ENCODE measurements at regions not wholly inside any gene's neighbourhood (a gene's known extent, or its start where the extent isn't known, plus 50 kb on each side); places are given as distances from the start of the nearest gene placed in this dataset.
"Not testable (repeated sequence)": the region's sequence is repeated elsewhere in the genome, so short reads cannot be mapped to it uniquely, and the experiment has no call there.

DNA sequence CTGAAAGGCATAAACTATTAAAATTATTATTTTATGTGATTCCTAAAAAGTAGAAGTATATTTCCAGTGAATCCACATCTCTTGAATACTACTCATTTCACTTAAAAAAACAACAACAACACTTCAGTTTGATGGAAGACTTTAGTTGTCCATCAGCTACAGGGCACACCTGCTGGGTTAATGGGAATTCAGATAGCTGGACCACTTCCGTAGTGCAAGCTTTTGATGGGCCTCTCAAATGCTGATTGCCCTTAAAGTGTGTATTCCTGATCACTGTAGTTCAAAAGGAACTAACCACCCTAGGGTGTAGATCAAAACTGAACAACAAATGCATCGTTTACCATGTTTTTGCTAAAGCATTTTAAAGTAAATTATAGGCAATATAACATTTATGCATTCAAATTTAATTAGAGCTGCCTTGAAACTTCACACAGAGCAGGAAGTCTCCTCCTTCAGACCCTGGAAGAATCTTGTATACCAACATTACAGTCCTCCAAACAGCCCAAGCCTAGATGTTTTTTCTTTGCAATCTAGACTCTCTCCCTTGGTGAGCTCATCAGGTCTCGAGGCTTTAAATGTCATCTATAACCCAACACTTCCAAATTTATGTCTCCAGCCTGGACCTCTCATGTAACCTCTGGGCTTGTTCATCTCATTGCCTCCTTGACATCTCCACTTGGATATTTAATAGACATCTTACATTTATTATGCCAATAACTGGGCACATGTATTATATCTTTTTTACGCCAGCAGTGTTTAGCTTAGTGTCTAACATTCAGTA lies 510.1 kb upstream of the SLC39A10 start:
- ATAC-seq (ENCODE audit: insufficient number of reproducible peaks, low FRiP score, low read depth), result no peak
- DNase-seq (ENCODE audit: low spot score), result no peak
- no peaks in the 10 kb centered on the region for H3K36me3 ChIP-seq
- no peaks in the 10 kb centered on the region for H3K4me1 ChIP-seq (ENCODE audit: control insufficient read depth in 1 of 2, low read depth in 2 of 2)
- no peak for TF ChIP-seq CTCF (IDR thresholded peaks at IDR 0.05)
- no peaks in the 10 kb centered on the region for H3K9me3 ChIP-seq
- H3K27me3 ChIP-seq (replicated peaks; ENCODE audit: insufficient read depth), result no peaks in the 10 kb centered on the region
- no peak overlapping the region for H3K4me3 ChIP-seq
- H3K27ac ChIP-seq, result no peak overlapping the region

GRCh38 chr2:195138435-195138834 lies 518.6 kb upstream of the SLC39A10 start:
- no peak for DNase-seq (ENCODE audit: low spot score)
- ATAC-seq (ENCODE audit: insufficient number of reproducible peaks, low FRiP score, low read depth), result no peak
- TF ChIP-seq CTCF (IDR thresholded peaks at IDR 0.05), result no peak

DNA sequence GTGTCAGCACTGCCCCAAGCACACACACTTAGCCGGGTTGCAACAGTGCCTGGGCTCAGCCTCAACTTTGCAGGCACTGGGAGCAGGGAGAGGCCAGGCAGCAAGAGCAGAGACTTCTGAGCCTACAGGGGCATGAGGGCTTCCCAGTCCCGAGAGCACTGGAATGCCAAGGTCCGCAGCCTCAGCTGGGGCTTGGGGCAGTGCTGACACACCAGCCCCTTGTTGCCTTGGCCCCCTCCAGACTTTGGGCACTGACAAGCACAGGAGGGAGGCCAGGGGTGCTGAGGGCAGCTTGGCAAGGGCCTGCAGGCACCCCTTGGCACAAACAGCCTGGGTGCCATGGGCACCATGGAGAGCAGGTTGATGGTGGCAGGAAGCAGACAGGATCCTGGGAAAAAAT lies 531.1 kb upstream of the SLC39A10 start:
- not testable (repeated sequence) for H3K27ac ChIP-seq; DNase-seq (ENCODE audit: low spot score); H3K4me1 ChIP-seq (ENCODE audit: control insufficient read depth in 1 of 2, low read depth in 2 of 2); H3K36me3 ChIP-seq; H3K4me3 ChIP-seq; H3K9me3 ChIP-seq; H3K27me3 ChIP-seq (replicated peaks; ENCODE audit: insufficient read depth); ATAC-seq (ENCODE audit: insufficient number of reproducible peaks, low FRiP score, low read depth)

More at GRCh38 chr2:195138435-195138834, 518.6 kb upstream of the SLC39A10 start:
- Histone ChIP-seq H3K4me1 (ENCODE audit: control insufficient read depth in 1 of 2, low read depth in 2 of 2) (no peaks in the 10 kb centered on the region), H3K36me3 (no peaks in the 10 kb centered on the region), H3K4me3 (no peak overlapping the region), H3K9me3 (no peaks in the 10 kb centered on the region), H3K27ac (no peak overlapping the region), H3K27me3 (replicated peaks; ENCODE audit: insufficient read depth) (no peaks in the 10 kb centered on the region)

DNA sequence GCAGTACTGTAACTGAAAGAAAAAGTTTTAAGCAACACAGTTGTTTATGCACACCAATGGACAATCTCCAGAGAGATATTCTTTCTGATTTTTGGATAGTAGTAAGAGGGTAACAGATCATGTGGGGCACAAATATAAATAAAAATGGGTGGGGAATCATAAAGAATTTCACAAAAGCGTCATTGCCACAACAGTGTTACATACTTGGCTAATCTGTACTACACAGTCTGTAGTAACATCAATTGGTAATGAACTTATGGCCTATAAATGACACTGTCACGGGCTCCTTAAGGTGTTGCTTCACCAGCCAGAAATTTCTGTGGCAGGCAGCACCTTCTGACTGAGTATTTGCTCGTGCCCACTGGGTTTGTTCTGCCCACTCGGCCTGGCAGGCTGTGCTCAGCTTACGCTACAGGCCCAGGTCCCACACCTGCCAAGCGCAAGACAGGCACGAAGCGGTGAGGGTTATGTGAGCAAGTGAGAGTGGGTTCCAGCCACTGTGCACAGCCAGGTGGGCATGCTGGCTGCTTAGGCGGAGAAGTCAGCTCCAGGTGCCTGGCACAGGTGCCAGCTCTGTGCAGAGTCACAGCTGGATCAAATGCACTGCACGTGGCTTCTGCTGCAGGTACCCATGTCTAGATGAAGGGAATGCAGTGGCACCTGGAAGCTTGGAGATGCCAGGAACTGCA lies 532.5 kb upstream of the SLC39A10 start:
- no peak for ATAC-seq (ENCODE audit: insufficient number of reproducible peaks, low FRiP score, low read depth)
- TF ChIP-seq CTCF (IDR thresholded peaks at IDR 0.05), result no peak
- DNase-seq (ENCODE audit: low spot score), result no peak
- H3K4me1 ChIP-seq (ENCODE audit: control insufficient read depth in 1 of 2, low read depth in 2 of 2), result no peaks in the 10 kb centered on the region
- no peaks in the 10 kb centered on the region for H3K36me3 ChIP-seq
- no peaks in the 10 kb centered on the region for H3K9me3 ChIP-seq
- H3K4me3 ChIP-seq, result no peak overlapping the region
- H3K27ac ChIP-seq, result no peak overlapping the region
- H3K27me3 ChIP-seq (replicated peaks; ENCODE audit: insufficient read depth), result no peaks in the 10 kb centered on the region

- no peak overlapping the region for H3K27ac ChIP-seq
- ATAC-seq (ENCODE audit: insufficient number of reproducible peaks, low FRiP score, low read depth) (no peak), DNase-seq (ENCODE audit: low spot score) (no peak)
- H3K9me3 ChIP-seq, result no peaks in the 10 kb centered on the region
- no peak overlapping the region for H3K4me3 ChIP-seq
- TF ChIP-seq CTCF (IDR thresholded peaks at IDR 0.05), result no peak
- H3K27me3 ChIP-seq (replicated peaks; ENCODE audit: insufficient read depth), result no peaks in the 10 kb centered on the region
- H3K4me1 ChIP-seq (ENCODE audit: control insufficient read depth in 1 of 2, low read depth in 2 of 2), result no peaks in the 10 kb centered on the region
- no peaks in the 10 kb centered on the region for H3K36me3 ChIP-seq
Observed at GRCh38 chr2:195122653-195123052, 534.4 kb upstream of the SLC39A10 start.

Measured in thoracic aorta (tissue), 2 donors.